ENCODE measurements at regions not wholly inside any gene's neighbourhood (a gene's known extent, or its start where the extent isn't known, plus 50 kb on each side); places are given as distances from the start of the nearest gene placed in this dataset.

DNA sequence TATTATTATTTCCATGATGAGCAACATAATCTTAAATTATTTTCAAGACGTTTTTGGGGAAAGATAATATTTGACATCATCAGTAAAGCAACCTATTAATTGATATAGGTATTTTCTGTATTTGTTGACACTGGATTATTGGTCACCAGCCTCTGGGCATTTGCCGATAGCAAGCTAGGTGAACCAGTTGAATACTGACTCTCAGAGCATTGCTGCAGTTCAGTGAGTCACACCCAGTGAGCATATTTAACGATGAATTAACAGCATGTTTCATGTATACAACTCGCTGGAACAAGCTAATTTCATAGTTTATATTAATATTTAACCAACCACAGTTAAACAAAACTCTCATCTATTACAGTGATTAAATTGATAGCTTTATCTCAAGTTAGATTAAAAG lies 1006.0 kb upstream of the DIAPH2 start:
- ATAC-seq, result no peak
- intact Hi-C loops (cut with DNase I), result no loop called here
- FAIRE-seq, result no peak
- Histone ChIP-seq H3K27me3 (peaks cover 0 to 11% (median 0%) of the 10 kb centered on the region in 4 donors), H3K4me3 (no peak overlapping the region), H3K9me3 (no peaks in the 10 kb centered on the region), H3K36me3 (no peaks in the 10 kb centered on the region), H3K4me1 (no peaks in the 10 kb centered on the region), H3K27ac (no peak overlapping the region)
- TF ChIP-seq, protein P1, sequence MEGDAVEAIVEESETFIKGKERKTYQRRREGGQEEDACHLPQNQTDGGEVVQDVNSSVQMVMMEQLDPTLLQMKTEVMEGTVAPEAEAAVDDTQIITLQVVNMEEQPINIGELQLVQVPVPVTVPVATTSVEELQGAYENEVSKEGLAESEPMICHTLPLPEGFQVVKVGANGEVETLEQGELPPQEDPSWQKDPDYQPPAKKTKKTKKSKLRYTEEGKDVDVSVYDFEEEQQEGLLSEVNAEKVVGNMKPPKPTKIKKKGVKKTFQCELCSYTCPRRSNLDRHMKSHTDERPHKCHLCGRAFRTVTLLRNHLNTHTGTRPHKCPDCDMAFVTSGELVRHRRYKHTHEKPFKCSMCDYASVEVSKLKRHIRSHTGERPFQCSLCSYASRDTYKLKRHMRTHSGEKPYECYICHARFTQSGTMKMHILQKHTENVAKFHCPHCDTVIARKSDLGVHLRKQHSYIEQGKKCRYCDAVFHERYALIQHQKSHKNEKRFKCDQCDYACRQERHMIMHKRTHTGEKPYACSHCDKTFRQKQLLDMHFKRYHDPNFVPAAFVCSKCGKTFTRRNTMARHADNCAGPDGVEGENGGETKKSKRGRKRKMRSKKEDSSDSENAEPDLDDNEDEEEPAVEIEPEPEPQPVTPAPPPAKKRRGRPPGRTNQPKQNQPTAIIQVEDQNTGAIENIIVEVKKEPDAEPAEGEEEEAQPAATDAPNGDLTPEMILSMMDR (IDR thresholded peaks at IDR 0.05), result no peak
- no peak for DNase-seq
- 33 to 42% methylated on average over 4 of the region's 4 CpGs for WGBS, 2 donors

DNA sequence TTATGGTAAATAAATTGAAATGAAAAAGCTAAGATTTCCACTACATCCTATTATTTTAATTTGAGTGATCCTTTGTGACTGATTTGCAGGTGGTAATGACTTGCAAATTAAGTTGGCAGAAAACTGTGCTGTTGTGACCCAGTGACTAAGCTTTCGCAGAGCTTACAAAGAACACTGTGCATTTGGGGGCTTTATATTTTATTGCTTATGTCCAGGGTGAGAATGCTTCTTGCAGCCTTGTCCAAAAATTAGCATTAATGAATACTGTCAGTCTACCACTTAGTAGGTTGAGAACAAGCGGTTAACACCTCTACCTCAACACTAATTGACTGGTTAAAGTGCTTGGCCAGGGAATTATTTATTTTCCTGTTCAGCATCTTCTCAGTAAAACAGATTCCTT lies 991.3 kb upstream of the DIAPH2 start:
- Histone ChIP-seq H3K4me1 (no peaks in the 10 kb centered on the region), H3K36me3 (no peaks in the 10 kb centered on the region), H3K9me3 (no peaks in the 10 kb centered on the region), H3K27ac (no peak overlapping the region), H3K4me3 (no peak overlapping the region), H3K27me3 (peaks cover 0 to 24% (median 0%) of the 10 kb centered on the region in 4 donors)
- no peak for FAIRE-seq
- intact Hi-C loops (cut with DNase I), result no loop called here
- no peak for ATAC-seq
- TF ChIP-seq, protein P1 (IDR thresholded peaks at IDR 0.05), result no peak
- WGBS, 2 donors, result 52 to 62% methylated on average over 2 of the region's 2 CpGs
- DNase-seq, result no peak

DNA sequence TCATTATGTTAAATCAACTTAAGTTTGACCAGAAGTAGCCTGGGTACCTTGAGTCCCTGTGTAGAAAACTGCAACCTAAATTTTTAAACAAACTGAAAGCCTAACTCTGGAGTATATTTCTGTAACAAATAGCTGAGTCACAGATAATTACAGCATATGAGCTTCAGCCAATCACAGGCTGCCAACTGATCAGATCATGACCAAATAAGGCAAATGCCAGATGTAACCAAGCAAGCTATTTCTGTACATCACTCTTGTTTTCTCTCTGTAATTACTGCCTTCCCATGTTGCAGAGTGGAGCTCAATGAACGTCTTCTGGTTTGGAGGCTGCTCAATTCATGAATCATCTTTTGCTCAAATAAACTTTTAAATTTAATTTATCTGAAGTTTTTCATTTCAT lies 980.9 kb upstream of the DIAPH2 start:
- H3K27ac ChIP-seq, result no peak overlapping the region
- intact Hi-C loops (cut with DNase I), result no loop called here
- no peaks in the 10 kb centered on the region for H3K27me3 ChIP-seq
- DNase-seq (no peak), ATAC-seq (no peak), FAIRE-seq (no peak)
- no peaks in the 10 kb centered on the region for H3K36me3 ChIP-seq
- H3K4me3 ChIP-seq, result no peak overlapping the region
- TF ChIP-seq, protein P1 (IDR thresholded peaks at IDR 0.05), result no peak
- no peaks in the 10 kb centered on the region for H3K4me1 ChIP-seq
- H3K9me3 ChIP-seq, result no peaks in the 10 kb centered on the region
- 27 to 33% methylated on average over 1 of the region's 1 CpG for WGBS, 2 donors

DNA sequence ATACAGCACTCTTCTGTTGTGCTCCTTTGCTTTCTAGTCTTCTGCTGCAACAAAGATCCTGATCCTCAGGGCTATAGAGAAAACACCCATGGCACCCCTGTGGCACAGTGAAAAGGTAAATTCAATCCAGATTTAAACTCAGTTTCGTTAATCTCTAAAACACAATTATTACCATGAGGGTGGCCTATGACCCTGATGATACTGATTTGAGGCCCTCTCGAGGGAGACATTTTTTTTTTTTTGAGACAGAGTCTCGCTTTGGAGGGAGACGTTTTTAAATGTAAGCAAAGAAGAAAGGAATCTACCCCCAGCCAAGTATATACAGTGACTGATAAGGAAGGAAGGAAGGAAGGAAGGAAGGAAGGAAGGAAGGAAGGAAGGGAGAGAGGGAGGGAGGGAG lies 967.8 kb upstream of the DIAPH2 start:
- Histone ChIP-seq H3K27ac (no peak overlapping the region), H3K4me3 (no peak overlapping the region), H3K36me3 (no peaks in the 10 kb centered on the region), H3K27me3 (peaks cover 0 to 13% (median 2%) of the 10 kb centered on the region in 4 donors), H3K4me1 (no peaks in the 10 kb centered on the region), H3K9me3 (no peaks in the 10 kb centered on the region)
- ATAC-seq, result no peak
- no peak for DNase-seq
- 42 to 44% methylated on average over 4 of the region's 4 CpGs for WGBS, 2 donors
- FAIRE-seq, result no peak
- TF ChIP-seq, protein P1 (IDR thresholded peaks at IDR 0.05), result no peak
- intact Hi-C loops (cut with DNase I), result no loop called here

DNA sequence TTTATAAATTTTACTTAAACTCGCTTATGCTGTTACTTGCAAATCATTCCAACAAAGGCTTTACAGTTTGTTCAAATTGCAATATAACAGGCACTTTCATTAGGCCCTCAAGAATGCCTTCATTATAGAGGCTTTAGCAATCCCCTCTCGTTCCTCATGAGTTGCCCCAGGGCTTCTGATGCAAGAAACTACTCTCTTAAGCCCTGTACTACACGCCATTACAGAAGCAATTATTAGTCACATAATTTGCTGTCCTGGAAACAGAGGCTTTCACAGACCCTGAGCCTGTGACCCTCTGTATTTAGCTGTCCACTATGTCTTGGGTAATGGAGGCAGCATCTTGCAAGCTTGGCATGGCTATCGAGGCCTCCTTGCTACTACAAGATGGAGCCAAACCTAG lies 965.9 kb upstream of the DIAPH2 start:
- no peak for DNase-seq
- 40 to 56% methylated on average over 4 of the region's 4 CpGs for WGBS, 2 donors
- TF ChIP-seq, protein P1 (IDR thresholded peaks at IDR 0.05), result no peak
- Histone ChIP-seq H3K36me3 (no peaks in the 10 kb centered on the region), H3K27ac (no peak overlapping the region), H3K4me1 (no peaks in the 10 kb centered on the region), H3K4me3 (no peak overlapping the region), H3K9me3 (no peaks in the 10 kb centered on the region), H3K27me3 (peaks cover 0 to 16% (median 2%) of the 10 kb centered on the region in 4 donors)
- no peak for FAIRE-seq
- intact Hi-C loops (cut with DNase I), result no loop called here
- ATAC-seq, result no peak
